Uterus (tissue), 2 donors: ENCODE measurements at regions not wholly inside any gene's neighbourhood (a gene's known extent, or its start where the extent isn't known, plus 50 kb on each side); places are given as distances from the start of the nearest gene placed in this dataset.

ENCODE experiments used
- POLR2A ChIP-seq, 2 donors: fragments of 450-650 bp; IDR thresholded peaks; one replicate each; pipeline ENCODE4 v1.6.1; 2016; ENCODE audit warnings: antibody characterized with exemption in 2 of 2, mild to moderate bottlenecking in 1 of 2, moderate library complexity in 1 of 2
- TF ChIP-seq, protein P1 (sequence below), 4 experiments: fragments of 200-600 bp in 2 of 4; fragments of 450-650 bp in 2 of 4; sonication (generic) in 2 of 4; IDR thresholded peaks; one replicate each; pipeline ENCODE4 v1.5.1; 2016 to 2019; ENCODE audit warnings: antibody characterized with exemption in 4 of 4, mild to moderate bottlenecking in 2 of 4, moderate library complexity in 1 of 4

- TF ChIP-seq, protein P1, sequence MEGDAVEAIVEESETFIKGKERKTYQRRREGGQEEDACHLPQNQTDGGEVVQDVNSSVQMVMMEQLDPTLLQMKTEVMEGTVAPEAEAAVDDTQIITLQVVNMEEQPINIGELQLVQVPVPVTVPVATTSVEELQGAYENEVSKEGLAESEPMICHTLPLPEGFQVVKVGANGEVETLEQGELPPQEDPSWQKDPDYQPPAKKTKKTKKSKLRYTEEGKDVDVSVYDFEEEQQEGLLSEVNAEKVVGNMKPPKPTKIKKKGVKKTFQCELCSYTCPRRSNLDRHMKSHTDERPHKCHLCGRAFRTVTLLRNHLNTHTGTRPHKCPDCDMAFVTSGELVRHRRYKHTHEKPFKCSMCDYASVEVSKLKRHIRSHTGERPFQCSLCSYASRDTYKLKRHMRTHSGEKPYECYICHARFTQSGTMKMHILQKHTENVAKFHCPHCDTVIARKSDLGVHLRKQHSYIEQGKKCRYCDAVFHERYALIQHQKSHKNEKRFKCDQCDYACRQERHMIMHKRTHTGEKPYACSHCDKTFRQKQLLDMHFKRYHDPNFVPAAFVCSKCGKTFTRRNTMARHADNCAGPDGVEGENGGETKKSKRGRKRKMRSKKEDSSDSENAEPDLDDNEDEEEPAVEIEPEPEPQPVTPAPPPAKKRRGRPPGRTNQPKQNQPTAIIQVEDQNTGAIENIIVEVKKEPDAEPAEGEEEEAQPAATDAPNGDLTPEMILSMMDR (IDR thresholded peaks at IDR 0.05): no peak
- TF ChIP-seq POLR2A (IDR thresholded peaks at IDR 0.05): no peak
Measured at GRCh38 chr5:117332341-117332740, 757.7 kb upstream of the SEMA6A start.
